GM23338 (cell line): ENCODE measurements at regions not wholly inside any gene's neighbourhood (a gene's known extent, or its start where the extent isn't known, plus 50 kb on each side); places are given as distances from the start of the nearest gene placed in this dataset.

Source experiments
- CREB1 ChIP-seq: fragments of 250-450 bp; sonication (Bioruptor Pico); IDR thresholded peaks from 2 replicates; pipeline ENCODE4 v1.5.0; 2020; ENCODE audit warnings: low read depth, mild to moderate bottlenecking, moderate library complexity
- CTCF ChIP-seq, 2 experiments: fragments of 200-600 bp in 1 of 2; sonication (generic) in 1 of 2; conservative IDR thresholded peaks; 2 replicates each; pipeline versions ENCODE4 v1.5.1 to v1.6.1; 2016 to 2017; ENCODE audit warnings: antibody characterized with exemption in 2 of 2, low read depth in 2 of 2, mild to moderate bottlenecking in 2 of 2, moderate library complexity in 1 of 2
- ETS1 ChIP-seq: IDR thresholded peaks from 2 replicates; pipeline ENCODE4 v1.6.1; 2016; ENCODE audit warnings: antibody characterized with exemption
- EZH2phosphoT487 ChIP-seq: fragments of 200-600 bp; sonication (generic); IDR thresholded peaks from one replicate; pipeline ENCODE4 v1.8.1; 2018; ENCODE audit warnings: antibody characterized with exemption; ENCODE audit not compliant: unreplicated experiment
- POLR2AphosphoS5 ChIP-seq: IDR thresholded peaks from 2 replicates; pipeline ENCODE4 v1.6.1; 2016; ENCODE audit warnings: antibody characterized with exemption, low read depth
- REST ChIP-seq: IDR thresholded peaks from one replicate; pipeline ENCODE4 v1.6.1; 2018; ENCODE audit warnings: antibody characterized with exemption; ENCODE audit not compliant: unreplicated experiment

GRCh38 chr9:88726803-88727202 is 191.8 kb downstream of the NXNL2 start:
- TF ChIP-seq ETS1 (no peak), POLR2AphosphoS5 (no peak), REST (no peak), CTCF (conservative IDR thresholded peaks at IDR 0.05; ENCODE audit: low read depth in 2 of 2) (no peak), CREB1 (CRISPR knock-in tag) (no peak), EZH2phosphoT487 (no peak)
